ENCODE measurements at regions not wholly inside any gene's neighbourhood (a gene's known extent, or its start where the extent isn't known, plus 50 kb on each side); places are given as distances from the start of the nearest gene placed in this dataset.

DNA sequence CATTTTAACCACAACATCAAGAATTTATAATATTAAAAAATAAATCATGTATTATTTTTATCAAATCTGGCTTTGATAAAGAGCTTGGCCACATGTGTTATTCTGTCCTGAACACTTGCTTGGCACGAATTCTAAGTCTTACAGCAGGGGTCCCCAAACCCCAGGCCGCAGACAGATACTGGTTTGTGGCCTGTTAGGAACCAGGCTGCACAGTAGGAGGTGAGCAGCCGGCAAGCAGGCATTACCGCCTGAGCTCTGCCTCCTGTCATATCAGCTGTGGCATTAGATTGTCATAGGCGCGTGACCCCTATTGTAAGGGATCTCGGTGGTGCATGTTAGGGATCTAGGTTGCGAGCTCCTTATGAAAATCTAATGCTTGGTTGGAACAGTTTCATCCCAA is 127.6 kb upstream of the IVNS1ABP start:
- TF ChIP-seq CTCF (IDR thresholded peaks at IDR 0.05) (no peak), POLR2A (IDR thresholded peaks at IDR 0.05) (no peak), EP300 (IDR thresholded peaks at IDR 0.05) (no peak), POLR2AphosphoS5 (IDR thresholded peaks at IDR 0.05) (no peak)
- Histone ChIP-seq H3K27me3 (no peaks in the 10 kb centered on the region), H3K27ac (no peak overlapping the region), H3K4me1 (peaks cover 0 to 20% (median 8%) of the 10 kb centered on the region in 4 donors), H3K36me3 (no peaks in the 10 kb centered on the region), H3K4me3 (no peak overlapping the region), H3K9me3 (no peaks in the 10 kb centered on the region)
- no peak for DNase-seq
- 92 to 97% methylated on average over 8 of the region's 8 CpGs for WGBS, 2 donors
- intact Hi-C loops (cut with DNase I), result no loop called here

- Histone ChIP-seq H3K9me3 (no peaks in the 10 kb centered on the region), H3K4me3 (no peak overlapping the region), H3K36me3 (no peaks in the 10 kb centered on the region), H3K27ac (no peak overlapping the region), H3K27me3 (no peaks in the 10 kb centered on the region), H3K4me1 (peaks cover 0 to 20% (median 8%) of the 10 kb centered on the region in 4 donors)
- TF ChIP-seq POLR2AphosphoS5 (IDR thresholded peaks at IDR 0.05), result no peak
- TF ChIP-seq POLR2A (IDR thresholded peaks at IDR 0.05), result no peak
- TF ChIP-seq CTCF (IDR thresholded peaks at IDR 0.05), result no peak
- TF ChIP-seq EP300 (IDR thresholded peaks at IDR 0.05), result no peak
- intact Hi-C loops (cut with DNase I), result no loop called here
- 85 to 92% methylated on average over 2 of the region's 2 CpGs for WGBS, 2 donors
- DNase-seq, result no peak
Observed at GRCh38 chr1:185442050-185442449, 125.0 kb upstream of the IVNS1ABP start.

GRCh38 chr1:185441605-185442004 is 124.6 kb upstream of the IVNS1ABP start:
- DNase-seq, result no peak
- 54 to 68% methylated on average over 3 of the region's 3 CpGs for WGBS, 2 donors
- Histone ChIP-seq H3K4me3 (no peak overlapping the region), H3K36me3 (no peaks in the 10 kb centered on the region), H3K27me3 (no peaks in the 10 kb centered on the region), H3K4me1 (peaks cover 0 to 20% (median 8%) of the 10 kb centered on the region in 4 donors), H3K9me3 (no peaks in the 10 kb centered on the region), H3K27ac (no peak overlapping the region)
- intact Hi-C loops (cut with DNase I), result no loop called here
- TF ChIP-seq POLR2A (IDR thresholded peaks at IDR 0.05) (no peak), POLR2AphosphoS5 (IDR thresholded peaks at IDR 0.05) (no peak), CTCF (IDR thresholded peaks at IDR 0.05) (no peak), EP300 (IDR thresholded peaks at IDR 0.05) (no peak)

DNA sequence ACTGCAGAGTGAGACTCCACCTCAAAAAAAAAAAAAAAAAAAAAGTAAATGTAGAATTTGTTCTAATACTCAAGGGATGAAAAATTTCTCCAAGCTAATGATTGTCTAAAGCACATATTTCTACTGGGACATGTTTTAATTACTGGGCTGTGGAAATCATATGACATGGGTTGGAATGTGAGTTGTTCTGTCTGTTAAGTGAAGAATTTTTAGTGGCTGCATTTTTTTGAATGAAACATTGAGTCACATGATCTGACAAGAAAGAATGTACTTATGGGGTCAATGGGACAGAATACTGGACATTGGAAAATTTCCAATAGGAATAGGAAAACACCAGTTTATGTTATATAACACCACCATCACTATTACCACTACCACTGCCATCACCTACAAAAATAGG is 123.8 kb upstream of the IVNS1ABP start:
- H3K4me3 ChIP-seq, result no peak overlapping the region
- peaks cover 0 to 20% (median 8%) of the 10 kb centered on the region in 4 donors for H3K4me1 ChIP-seq
- H3K9me3 ChIP-seq, result no peaks in the 10 kb centered on the region
- no peak overlapping the region for H3K27ac ChIP-seq
- intact Hi-C loops (cut with DNase I), result no loop called here
- no peaks in the 10 kb centered on the region for H3K36me3 ChIP-seq
- H3K27me3 ChIP-seq, result no peaks in the 10 kb centered on the region
- no peak for DNase-seq
- TF ChIP-seq CTCF (IDR thresholded peaks at IDR 0.05) (no peak), POLR2AphosphoS5 (IDR thresholded peaks at IDR 0.05) (no peak), EP300 (IDR thresholded peaks at IDR 0.05) (no peak), POLR2A (IDR thresholded peaks at IDR 0.05) (no peak)

DNA sequence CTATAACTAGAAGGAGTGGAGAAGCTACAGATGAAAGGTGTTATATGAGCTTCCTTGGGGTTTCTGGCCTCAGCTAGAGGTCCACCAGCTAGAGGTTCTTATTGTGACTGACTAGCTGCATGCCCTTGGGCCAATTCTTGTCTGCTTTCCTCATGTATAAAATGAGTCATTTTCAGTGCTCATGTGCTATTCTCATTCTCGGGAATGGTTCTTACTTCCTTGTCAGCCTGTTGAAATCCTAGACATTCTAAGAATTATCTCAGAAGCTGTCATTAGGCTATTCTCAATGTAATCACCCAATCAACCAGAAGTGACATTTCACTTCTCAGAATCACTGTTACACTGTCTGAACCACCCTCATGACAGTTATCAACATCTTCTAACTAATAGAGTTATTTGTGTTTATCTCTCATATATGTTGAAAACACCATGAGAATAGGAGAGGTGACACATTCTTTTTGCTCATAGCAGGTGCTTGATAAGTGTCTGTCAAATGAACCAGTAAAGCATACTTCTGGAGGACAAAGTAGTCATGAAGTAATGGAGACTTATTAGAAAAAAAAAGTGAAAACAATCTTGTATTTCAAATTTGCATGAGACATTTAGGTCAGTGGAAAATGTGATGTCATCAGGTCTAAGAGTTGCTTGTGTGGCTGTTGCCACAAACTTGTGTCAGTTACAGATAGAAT is 122.8 kb upstream of the IVNS1ABP start:
- H3K4me1 ChIP-seq, result peaks cover 0 to 20% (median 8%) of the 10 kb centered on the region in 4 donors
- DNase-seq, result no peak
- no peak overlapping the region for H3K27ac ChIP-seq
- 62 to 71% methylated on average over 1 of the region's 1 CpG for WGBS, 2 donors
- H3K4me3 ChIP-seq, result no peak overlapping the region
- no peaks in the 10 kb centered on the region for H3K27me3 ChIP-seq
- intact Hi-C loops (cut with DNase I), result no loop called here
- TF ChIP-seq CTCF (IDR thresholded peaks at IDR 0.05) (no peak), POLR2AphosphoS5 (IDR thresholded peaks at IDR 0.05) (peak in 1 of 4 donors; percentile 9)
- H3K36me3 ChIP-seq, result no peaks in the 10 kb centered on the region
- no peaks in the 10 kb centered on the region for H3K9me3 ChIP-seq

All from sigmoid colon (tissue), 6 donors.